Omental fat pad (tissue), 3 donors: ENCODE measurements at regions not wholly inside any gene's neighbourhood (a gene's known extent, or its start where the extent isn't known, plus 50 kb on each side); places are given as distances from the start of the nearest gene placed in this dataset.
"Not testable (repeated sequence)": the region's sequence is repeated elsewhere in the genome, so short reads cannot be mapped to it uniquely, and the experiment has no call there.

ENCODE experiments used
- ATAC-seq: fragments of 150-250 bp; one replicate; pipeline ENCODE4 v1.9.1; 2016; ENCODE audit warnings: mild to moderate bottlenecking, moderate library complexity; ENCODE audit not compliant: low FRiP score
- DNase-seq: peaks from one replicate; pipeline ENCODE4 v3.0.0-alpha.2; 2019; ENCODE audit warnings: low spot score
- CTCF ChIP-seq, 3 donors: fragments of 450-650 bp; IDR thresholded peaks; one replicate each; pipeline ENCODE4 v1.5.1; 2016 to 2017; ENCODE audit warnings: antibody characterized with exemption in 3 of 3, mild to moderate bottlenecking in 3 of 3, moderate library complexity in 2 of 3

- no peak for TF ChIP-seq CTCF (IDR thresholded peaks at IDR 0.05)
- no peak for ATAC-seq
- no peak for DNase-seq
Measured at GRCh38 chr9:85487872-85488271, 253.9 kb downstream of the AGTPBP1 start.

- ATAC-seq: no peak
- no peak for DNase-seq
- TF ChIP-seq CTCF (IDR thresholded peaks at IDR 0.05): no peak
Measured at GRCh38 chr9:85484235-85484634, 257.5 kb downstream of the AGTPBP1 start.

- DNase-seq: no peak
- no peak for TF ChIP-seq CTCF (IDR thresholded peaks at IDR 0.05)
- no peak for ATAC-seq
Measured at GRCh38 chr9:85483208-85483607, 258.5 kb downstream of the AGTPBP1 start.

- ATAC-seq: no peak
- TF ChIP-seq CTCF (IDR thresholded peaks at IDR 0.05): no peak
- no peak for DNase-seq
Measured at GRCh38 chr9:85479305-85479704, 262.4 kb downstream of the AGTPBP1 start.

GRCh38 chr9:85478847-85479246, 262.9 kb downstream of the AGTPBP1 start:
- no peak for TF ChIP-seq CTCF (IDR thresholded peaks at IDR 0.05)
- no peak for DNase-seq
- no peak for ATAC-seq

- DNase-seq, ATAC-seq: not testable (repeated sequence)
Measured at GRCh38 chr9:85474896-85475295, 266.9 kb downstream of the AGTPBP1 start.

GRCh38 chr9:85471791-85472190, 270.0 kb downstream of the AGTPBP1 start:
- no peak for TF ChIP-seq CTCF (IDR thresholded peaks at IDR 0.05)
- no peak for ATAC-seq
- no peak for DNase-seq

GRCh38 chr9:85469041-85469440, 272.7 kb downstream of the AGTPBP1 start:
- no peak for DNase-seq
- no peak for ATAC-seq
- no peak for TF ChIP-seq CTCF (IDR thresholded peaks at IDR 0.05)
